Karpas-422 (cell line): ENCODE measurements at regions not wholly inside any gene's neighbourhood (a gene's known extent, or its start where the extent isn't known, plus 50 kb on each side); places are given as distances from the start of the nearest gene placed in this dataset.

ENCODE experiments used
- DNase-seq: peaks from one replicate; pipeline ENCODE4 v3.0.0-alpha.2; 2015
- H2AFZ ChIP-seq: fragments of 200-600 bp; sonication (generic); 2 replicates; pipeline ENCODE4 v1.6.1; 2014; ENCODE audit warnings: antibody characterized with exemption, low read length, mixed read lengths
- H3K27ac ChIP-seq: fragments of 200-600 bp; sonication (generic); 2 replicates; pipeline ENCODE4 v1.5.1; 2014; ENCODE audit warnings: mild to moderate bottlenecking, low read length, moderate library complexity
- H3K27me3 ChIP-seq: fragments of 200-600 bp; sonication (generic); 2 replicates; pipeline ENCODE4 v1.6.1; 2014; ENCODE audit warnings: low read length, mixed read lengths
- H3K36me3 ChIP-seq: fragments of 200-600 bp; sonication (generic); 2 replicates; pipeline ENCODE4 v1.6.1; 2014; ENCODE audit warnings: low read length, mixed read lengths; ENCODE audit not compliant: insufficient read depth
- H3K4me1 ChIP-seq: fragments of 200-600 bp; sonication (generic); 2 replicates; pipeline ENCODE4 v1.6.1; 2014; ENCODE audit warnings: mild to moderate bottlenecking, low read length, mixed read lengths
- H3K4me2 ChIP-seq: fragments of 200-600 bp; sonication (generic); 2 replicates; pipeline ENCODE4 v1.6.1; 2014; ENCODE audit warnings: low read length, low read depth, mild to moderate bottlenecking; ENCODE audit not compliant: poor library complexity, severe bottlenecking
- H3K4me3 ChIP-seq: fragments of 200-600 bp; sonication (generic); 2 replicates; pipeline ENCODE4 v1.5.1; 2014; ENCODE audit warnings: mild to moderate bottlenecking, antibody characterized with exemption, low read length, mixed read lengths
- H3K79me2 ChIP-seq: fragments of 200-600 bp; sonication (generic); 2 replicates; pipeline ENCODE4 v1.6.1; 2014; ENCODE audit warnings: mild to moderate bottlenecking, low read length, mixed read lengths
- H3K9ac ChIP-seq: fragments of 200-600 bp; sonication (generic); 2 replicates; pipeline ENCODE4 v1.6.0; 2014; ENCODE audit warnings: low read length
- H3K9me2 ChIP-seq: fragments of 200-600 bp; sonication (generic), shearing (Covaris generic); replicated peaks from 2 replicates; pipeline ENCODE4 v1.6.0; 2014; ENCODE audit warnings: mild to moderate bottlenecking, low read length, moderate library complexity; ENCODE audit not compliant: insufficient read depth
- H3K9me3 ChIP-seq: fragments of 300-700, 200-600 bp; sonication (generic); 2 replicates; pipeline ENCODE4 v1.6.1; 2014; ENCODE audit warnings: low read length, mixed read lengths
- H4K20me1 ChIP-seq: fragments of 200-600 bp; sonication (generic); 2 replicates; pipeline ENCODE4 v1.6.1; 2014; ENCODE audit warnings: mild to moderate bottlenecking, antibody characterized with exemption, low read length, low read depth; ENCODE audit not compliant: insufficient read depth

- H3K27ac ChIP-seq, result no peak overlapping the region
- H3K9me3 ChIP-seq, result no peaks in the 10 kb centered on the region
- no peaks in the 10 kb centered on the region for H3K79me2 ChIP-seq
- no peak overlapping the region for H3K4me3 ChIP-seq
- H4K20me1 ChIP-seq, result no peaks in the 10 kb centered on the region
- no peaks in the 10 kb centered on the region for H3K27me3 ChIP-seq
- no peak for DNase-seq
- no peak overlapping the region for H3K9ac ChIP-seq
- H3K9me2 ChIP-seq, result no peaks in the 10 kb centered on the region
- no peaks in the 10 kb centered on the region for H3K36me3 ChIP-seq
- no peak overlapping the region for H3K4me2 ChIP-seq
- H2AFZ ChIP-seq, result no peak overlapping the region
- H3K4me1 ChIP-seq, result peaks cover 10% of the 10 kb centered on the region
These were observed 118.8 kb downstream of the TMCO5A start for GRCh38 chr15:38053205-38053604.

- no peaks in the 10 kb centered on the region for H3K36me3 ChIP-seq
- H3K9me3 ChIP-seq, result no peaks in the 10 kb centered on the region
- no peaks in the 10 kb centered on the region for H4K20me1 ChIP-seq
- H3K27ac ChIP-seq, result no peak overlapping the region
- no peak for DNase-seq
- no peaks in the 10 kb centered on the region for H3K9me2 ChIP-seq
- no peak overlapping the region for H3K4me2 ChIP-seq
- no peak overlapping the region for H2AFZ ChIP-seq
- no peaks in the 10 kb centered on the region for H3K79me2 ChIP-seq
- no peaks in the 10 kb centered on the region for H3K27me3 ChIP-seq
- no peak overlapping the region for H3K9ac ChIP-seq
- peaks cover 10% of the 10 kb centered on the region for H3K4me1 ChIP-seq
- H3K4me3 ChIP-seq, result no peak overlapping the region
These were observed 119.3 kb downstream of the TMCO5A start for GRCh38 chr15:38053776-38054175.

- Histone ChIP-seq H3K9me3 (no peaks in the 10 kb centered on the region), H3K4me3 (no peak overlapping the region), H2AFZ (no peak overlapping the region), H3K36me3 (no peaks in the 10 kb centered on the region), H3K9me2 (no peaks in the 10 kb centered on the region), H4K20me1 (no peaks in the 10 kb centered on the region), H3K4me2 (no peak overlapping the region), H3K27me3 (no peaks in the 10 kb centered on the region), H3K4me1 (peaks cover 10% of the 10 kb centered on the region), H3K9ac (no peak overlapping the region), H3K79me2 (no peaks in the 10 kb centered on the region), H3K27ac (no peak overlapping the region)
- no peak for DNase-seq
These were observed 120.0 kb downstream of the TMCO5A start for GRCh38 chr15:38054488-38054887.

GRCh38 chr15:38058596-38059075 is 124.2 kb downstream of the TMCO5A start:
- no peaks in the 10 kb centered on the region for H3K4me1 ChIP-seq
- no peaks in the 10 kb centered on the region for H4K20me1 ChIP-seq
- no peak overlapping the region for H3K9ac ChIP-seq
- H3K27me3 ChIP-seq, result no peaks in the 10 kb centered on the region
- H3K9me3 ChIP-seq, result no peaks in the 10 kb centered on the region
- H3K36me3 ChIP-seq, result no peaks in the 10 kb centered on the region
- no peak overlapping the region for H2AFZ ChIP-seq
- no peaks in the 10 kb centered on the region for H3K9me2 ChIP-seq
- no peak overlapping the region for H3K27ac ChIP-seq
- H3K4me3 ChIP-seq, result no peak overlapping the region
- no peaks in the 10 kb centered on the region for H3K79me2 ChIP-seq
- DNase-seq, result no peak
- H3K4me2 ChIP-seq, result no peak overlapping the region

GRCh38 chr15:38059665-38060064 is 125.2 kb downstream of the TMCO5A start:
- H3K9me2 ChIP-seq, result no peaks in the 10 kb centered on the region
- H3K27me3 ChIP-seq, result no peaks in the 10 kb centered on the region
- H4K20me1 ChIP-seq, result no peaks in the 10 kb centered on the region
- no peak overlapping the region for H2AFZ ChIP-seq
- H3K27ac ChIP-seq, result no peak overlapping the region
- H3K4me3 ChIP-seq, result no peak overlapping the region
- no peaks in the 10 kb centered on the region for H3K4me1 ChIP-seq
- H3K36me3 ChIP-seq, result no peaks in the 10 kb centered on the region
- no peaks in the 10 kb centered on the region for H3K9me3 ChIP-seq
- no peak for DNase-seq
- H3K9ac ChIP-seq, result no peak overlapping the region
- H3K79me2 ChIP-seq, result no peaks in the 10 kb centered on the region
- H3K4me2 ChIP-seq, result no peak overlapping the region

GRCh38 chr15:38061856-38062649 is 127.6 kb downstream of the TMCO5A start:
- Histone ChIP-seq H3K36me3 (no peaks in the 10 kb centered on the region), H2AFZ (no peak overlapping the region), H4K20me1 (no peaks in the 10 kb centered on the region), H3K4me3 (no peak overlapping the region), H3K4me1 (no peaks in the 10 kb centered on the region), H3K27ac (no peak overlapping the region), H3K9me3 (no peaks in the 10 kb centered on the region), H3K4me2 (no peak overlapping the region), H3K79me2 (no peaks in the 10 kb centered on the region), H3K9ac (no peak overlapping the region), H3K9me2 (no peaks in the 10 kb centered on the region), H3K27me3 (no peaks in the 10 kb centered on the region)
- DNase-seq, result no peak

- Histone ChIP-seq H3K9me2 (no peaks in the 10 kb centered on the region), H3K9ac (no peak overlapping the region), H3K4me3 (no peak overlapping the region), H3K27me3 (no peaks in the 10 kb centered on the region), H3K4me1 (no peaks in the 10 kb centered on the region), H3K27ac (no peak overlapping the region), H3K4me2 (no peak overlapping the region), H4K20me1 (no peaks in the 10 kb centered on the region), H3K79me2 (no peaks in the 10 kb centered on the region), H3K9me3 (no peaks in the 10 kb centered on the region), H3K36me3 (no peaks in the 10 kb centered on the region), H2AFZ (no peak overlapping the region)
- DNase-seq, result no peak
These were observed 128.3 kb downstream of the TMCO5A start for GRCh38 chr15:38062696-38063095.

- Histone ChIP-seq H3K4me1 (peaks cover 21% of the 10 kb centered on the region), H3K79me2 (no peaks in the 10 kb centered on the region), H3K4me2 (no peak overlapping the region)
These were observed 131.4 kb downstream of the TMCO5A start for GRCh38 chr15:38065721-38066345.

More at GRCh38 chr15:38065721-38066345, 131.4 kb downstream of the TMCO5A start:
- H3K9ac ChIP-seq, result no peak overlapping the region
- no peak overlapping the region for H2AFZ ChIP-seq
- H3K27me3 ChIP-seq, result no peaks in the 10 kb centered on the region
- H3K9me2 ChIP-seq, result no peaks in the 10 kb centered on the region
- no peaks in the 10 kb centered on the region for H3K9me3 ChIP-seq
- no peak overlapping the region for H3K4me3 ChIP-seq
- no peak overlapping the region for H3K27ac ChIP-seq
- DNase-seq, result no peak
- H4K20me1 ChIP-seq, result no peaks in the 10 kb centered on the region
- no peaks in the 10 kb centered on the region for H3K36me3 ChIP-seq
